Heart right ventricle (tissue), 16 donors: ENCODE measurements at regions not wholly inside any gene's neighbourhood (a gene's known extent, or its start where the extent isn't known, plus 50 kb on each side); places are given as distances from the start of the nearest gene placed in this dataset.

ENCODE experiments used
- ATAC-seq, 8 donors: fragments of 200-7000 bp; cut with Tn5 transposase; one replicate each; pipeline ENCODE4 v1.9.1; 2020; ENCODE audit warnings: mild to moderate bottlenecking in 8 of 8, moderate library complexity in 8 of 8, moderate number of reproducible peaks in 1 of 8
- DNase-seq, 2 donors: peaks; one replicate each; pipeline ENCODE4 v3.0.0-alpha.2; 2020
- H3K27ac ChIP-seq, 10 donors: fragments of 200-600 bp; sonication (generic) in 2 of 10; one replicate each; pipeline versions ENCODE4 v1.5.0 to v1.8.0; 2020 to 2022; ENCODE audit warnings: mild to moderate bottlenecking in 3 of 10
- H3K27me3 ChIP-seq, 7 donors: fragments of 200-600 bp; one replicate each; pipeline ENCODE4 v1.8.0; 2021 to 2022; ENCODE audit warnings: mild to moderate bottlenecking in 2 of 7
- H3K36me3 ChIP-seq, 9 donors: fragments of 200-600 bp; sonication (generic) in 1 of 9; one replicate each; pipeline versions ENCODE4 v1.5.0 to v1.8.0; 2020 to 2022; ENCODE audit warnings: mild to moderate bottlenecking in 2 of 9
- H3K4me1 ChIP-seq, 9 donors: fragments of 200-600 bp; sonication (generic) in 1 of 9; one replicate each; pipeline versions ENCODE4 v1.5.0 to v1.8.0; 2020 to 2022; ENCODE audit warnings: mild to moderate bottlenecking in 4 of 9
- H3K4me3 ChIP-seq, 10 donors: fragments of 200-600 bp; sonication (generic) in 2 of 10; one replicate each; pipeline versions ENCODE4 v1.5.0 to v1.8.0; 2020 to 2022; ENCODE audit warnings: mild to moderate bottlenecking in 7 of 10, moderate library complexity in 2 of 10
- H3K9me3 ChIP-seq, 11 donors: fragments of 200-600 bp in 10 of 11; sonication (generic) in 2 of 11; one replicate each; pipeline versions ENCODE4 v1.5.0 to v1.8.0; 2013 to 2022; ENCODE audit warnings: mild to moderate bottlenecking in 2 of 11, control low read depth in 1 of 11, moderate library complexity in 1 of 11
- WGBS, 2 donors: extraction: QIAGEN DNeasy Blood & Tissue Kit; methylation state at CpG; one replicate each; pipeline ENCODE4 v1.1.7; 2013; ENCODE audit warnings: inconsistent platforms in 1 of 2; 5-methylcytosine and 5-hydroxymethylcytosine counted together
- intact Hi-C, 10 donors: fragments of 100-400 bp; cut with DNase I; formaldehyde crosslinking; loops; one replicate each; pipeline versions ENCODE4 v1.11.1 to v1.14.2; 2022
- TF ChIP-seq, protein P1 (sequence below), 9 donors: fragments of 200-600 bp; sonication (generic) in 2 of 9; IDR thresholded peaks; one replicate each; pipeline versions ENCODE4 v1.5.0 to v1.8.0; 2021 to 2022; ENCODE audit warnings: antibody characterized with exemption in 9 of 9, mild to moderate bottlenecking in 5 of 9, moderate library complexity in 1 of 9
- donor health status: Arrhythmogenic right ventricular cardiomyopathy.
- donor health status: ischemic (EF 13 %, LVEDD 7.1; RV severe dilation, severe dysfunction).
- donor health status: healthy with polysubstance abuse.
- donor health status: DM: no; HTN: yes; CAD: no.
- donor health status: DM: no; HTN: no; CAD: no.
- donor health status: ischemic (EF 25% LVEDD 6.9; RV normal size, moderate dysfunction).
- donor health status: ischemic (EF 25% LVEDD 5.7; RV mildly dilated, moderate dysfunction).
- donor health status: healthy.
- donor health status: DM: yes; HTN: yes; CAD: no.
- donor health status: Ischemic cardiomyopathy.
- donor health status: ischemic (EF 35%, LVEDD 5.7; RV mildly dilated, moderate dysfunction).
- donor health status: nonischemic (EF 11% LVEDD 7.7; RV severe dilation, severe dysfunction).
- donor health status: DM: yes; HTN: yes; CAD: no.
- donor health status: PGD.
- donor health status: ischemic (EF 29% LVEDD 5.4; RV normal size, mild dysfunction).
- donor health status: nonischemic (EF 23%, LVEDD 6.1; RV moderate dilation, normal function).

DNA sequence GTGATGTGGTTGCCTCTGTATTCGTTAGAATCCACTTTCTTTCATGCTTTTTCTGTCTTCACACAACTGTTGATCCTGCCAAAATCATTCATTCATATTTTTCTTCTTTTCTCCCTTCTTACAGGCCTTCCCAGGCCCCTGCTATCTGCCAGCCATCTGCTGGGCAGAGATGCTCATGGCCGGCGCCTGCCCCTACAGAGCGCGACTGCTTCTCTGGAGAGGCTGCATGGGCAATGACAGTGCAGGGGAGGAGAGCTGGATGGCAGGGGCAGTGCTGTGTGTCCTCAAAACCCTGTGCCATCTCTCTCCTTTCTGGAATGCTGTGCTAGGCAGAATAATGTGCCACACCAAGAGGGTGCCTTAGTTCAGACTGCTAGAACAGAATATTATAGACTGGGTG, 125.2 kb downstream of the INHBB start:
- intact Hi-C loops, result no loop called here
- Histone ChIP-seq H3K4me1 (peaks cover 5 to 37% (median 29%) of the 10 kb centered on the region in 9 donors), H3K36me3 (no peaks in the 10 kb centered on the region), H3K4me3 (no peak overlapping the region), H3K9me3 (peaks cover 0 to 11% (median 0%) of the 10 kb centered on the region in 11 donors), H3K27ac (no peak overlapping the region), H3K27me3 (no peaks in the 10 kb centered on the region)
- DNase-seq (no peak), ATAC-seq (no peak)
- TF ChIP-seq, protein P1, sequence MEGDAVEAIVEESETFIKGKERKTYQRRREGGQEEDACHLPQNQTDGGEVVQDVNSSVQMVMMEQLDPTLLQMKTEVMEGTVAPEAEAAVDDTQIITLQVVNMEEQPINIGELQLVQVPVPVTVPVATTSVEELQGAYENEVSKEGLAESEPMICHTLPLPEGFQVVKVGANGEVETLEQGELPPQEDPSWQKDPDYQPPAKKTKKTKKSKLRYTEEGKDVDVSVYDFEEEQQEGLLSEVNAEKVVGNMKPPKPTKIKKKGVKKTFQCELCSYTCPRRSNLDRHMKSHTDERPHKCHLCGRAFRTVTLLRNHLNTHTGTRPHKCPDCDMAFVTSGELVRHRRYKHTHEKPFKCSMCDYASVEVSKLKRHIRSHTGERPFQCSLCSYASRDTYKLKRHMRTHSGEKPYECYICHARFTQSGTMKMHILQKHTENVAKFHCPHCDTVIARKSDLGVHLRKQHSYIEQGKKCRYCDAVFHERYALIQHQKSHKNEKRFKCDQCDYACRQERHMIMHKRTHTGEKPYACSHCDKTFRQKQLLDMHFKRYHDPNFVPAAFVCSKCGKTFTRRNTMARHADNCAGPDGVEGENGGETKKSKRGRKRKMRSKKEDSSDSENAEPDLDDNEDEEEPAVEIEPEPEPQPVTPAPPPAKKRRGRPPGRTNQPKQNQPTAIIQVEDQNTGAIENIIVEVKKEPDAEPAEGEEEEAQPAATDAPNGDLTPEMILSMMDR (IDR thresholded peaks at IDR 0.05), result no peak
- 90 to 97% methylated on average over 5 of the region's 5 CpGs for WGBS, 2 donors

DNA sequence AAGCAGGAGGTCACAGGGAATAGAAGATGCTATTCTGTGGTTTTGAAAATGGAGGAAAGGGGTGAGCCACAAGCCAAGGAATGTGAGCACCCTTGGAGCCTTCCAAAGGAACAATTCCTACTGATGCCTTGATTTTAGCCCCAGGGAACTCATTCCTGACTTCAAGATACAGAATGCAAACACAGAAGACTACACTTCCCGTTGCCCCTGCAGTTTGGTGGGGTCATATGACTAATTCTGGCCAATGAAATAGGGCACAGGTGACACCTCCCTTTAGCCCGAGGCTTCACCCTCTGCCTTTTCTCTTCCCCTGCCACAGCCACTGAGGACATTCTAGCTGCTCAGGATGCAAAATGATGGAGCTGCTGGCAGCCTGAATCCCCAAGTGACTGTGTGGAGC, 126.1 kb downstream of the INHBB start:
- Histone ChIP-seq H3K27ac (no peak overlapping the region), H3K27me3 (no peaks in the 10 kb centered on the region), H3K9me3 (peaks cover 0 to 11% (median 0%) of the 10 kb centered on the region in 11 donors), H3K4me1 (peaks cover 5 to 28% (median 20%) of the 10 kb centered on the region in 9 donors), H3K4me3 (no peak overlapping the region), H3K36me3 (no peaks in the 10 kb centered on the region)
- 33 to 44% methylated on average over 2 of the region's 2 CpGs for WGBS, 2 donors
- intact Hi-C loops, result no loop called here
- DNase-seq, result no peak
- TF ChIP-seq, protein P1 (IDR thresholded peaks at IDR 0.05), result no peak
- no peak for ATAC-seq

DNA sequence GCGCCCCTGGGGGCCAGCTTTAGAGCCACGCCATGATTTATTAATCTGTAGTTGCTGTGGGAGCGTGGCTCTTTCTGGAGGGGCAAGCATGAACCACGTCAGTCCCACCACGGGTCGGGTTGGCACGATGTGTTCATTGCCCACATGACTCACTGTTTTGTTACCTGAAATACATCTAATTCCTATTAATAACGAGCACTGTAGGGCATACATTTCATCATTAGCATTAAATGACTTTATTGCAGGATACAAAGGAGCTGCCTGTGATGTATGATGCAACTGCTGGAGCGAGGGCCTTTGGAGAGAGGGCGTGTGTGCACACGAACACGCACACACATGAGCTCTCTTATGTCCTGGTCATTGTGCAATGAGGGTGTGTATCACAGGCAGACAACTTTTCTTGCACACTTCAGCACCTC, 127.0 kb downstream of the INHBB start:
- TF ChIP-seq, protein P1 (IDR thresholded peaks at IDR 0.05), result no peak
- Histone ChIP-seq H3K36me3 (no peaks in the 10 kb centered on the region), H3K9me3 (peaks cover 0 to 11% (median 0%) of the 10 kb centered on the region in 11 donors), H3K27me3 (peaks cover 0 to 6% (median 0%) of the 10 kb centered on the region in 7 donors), H3K4me1 (peaks cover 5 to 27% (median 20%) of the 10 kb centered on the region in 9 donors), H3K27ac (no peak overlapping the region), H3K4me3 (no peak overlapping the region)
- intact Hi-C loops, result no loop called here
- ATAC-seq (no peak), DNase-seq (no peak)
- WGBS, 2 donors, result 95% methylated on average over 12 of the region's 12 CpGs

DNA sequence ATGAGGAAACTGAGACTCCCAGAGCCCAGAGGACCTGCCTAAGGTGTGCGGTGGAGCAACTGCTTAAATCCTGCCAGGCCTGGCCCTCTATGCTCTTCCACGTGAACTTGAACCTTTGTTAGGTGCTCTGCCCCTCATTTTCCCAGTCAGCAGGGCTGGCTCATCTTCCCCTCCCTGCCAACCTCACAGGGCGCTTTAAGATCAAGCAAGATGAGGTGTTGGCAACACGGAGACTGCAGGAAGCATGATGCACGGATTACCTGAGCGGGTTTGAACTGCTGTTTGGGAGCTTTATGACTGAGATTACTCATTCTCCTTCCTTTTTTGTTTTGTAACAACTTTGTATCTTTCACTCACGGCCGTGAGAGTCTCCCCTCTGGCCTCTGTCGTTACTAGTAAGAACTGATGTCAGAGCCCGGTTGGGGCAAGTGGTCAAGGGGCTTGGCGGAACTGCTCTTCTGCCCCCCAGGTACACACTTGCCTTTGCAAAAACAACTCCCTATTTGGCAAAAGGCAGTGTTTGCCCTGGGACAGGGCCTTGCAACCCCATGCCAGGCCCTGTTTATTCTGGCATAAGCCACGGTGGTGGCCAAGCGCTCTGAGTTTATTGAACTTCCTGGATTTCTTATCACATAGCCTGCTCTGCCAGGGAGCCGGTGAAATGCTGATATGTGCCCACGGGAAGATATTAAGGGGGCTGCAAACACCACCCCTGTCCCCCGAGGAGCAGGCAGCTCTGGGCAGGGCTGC, 127.8 kb downstream of the INHBB start:
- no peak for ATAC-seq
- peaks cover 0 to 11% (median 0%) of the 10 kb centered on the region in 11 donors for H3K9me3 ChIP-seq
- 69 to 71% methylated on average over 16 of the region's 16 CpGs for WGBS, 2 donors
- no peaks in the 10 kb centered on the region for H3K36me3 ChIP-seq
- no peak overlapping the region for H3K27ac ChIP-seq
- H3K4me1 ChIP-seq, result peaks cover 5 to 24% (median 20%) of the 10 kb centered on the region in 9 donors
- TF ChIP-seq, protein P1 (IDR thresholded peaks at IDR 0.05), result no peak
- DNase-seq, result no peak
- H3K4me3 ChIP-seq, result no peak overlapping the region
- intact Hi-C loops, result no loop called here
- H3K27me3 ChIP-seq, result peaks cover 0 to 10% (median 0%) of the 10 kb centered on the region in 7 donors
